Activated CD8-positive, alpha-beta T cell treated with anti-CD3 and anti-CD28 coated beads, Interleukin-2, amount 10 ng/mL, durations not matched to agents 7 days and 5 days (primary cell): ENCODE measurements at regions not wholly inside any gene's neighbourhood (a gene's known extent, or its start where the extent isn't known, plus 50 kb on each side); places are given as distances from the start of the nearest gene placed in this dataset.
"Not testable (repeated sequence)": the region's sequence is repeated elsewhere in the genome, so short reads cannot be mapped to it uniquely, and the experiment has no call there.

Experiments
- ATAC-seq: fragments of 150-1000 bp; cut with Tn5 transposase; one replicate; pipeline ENCODE4 v1.10.0; 2021; ENCODE audit warnings: moderate library complexity
- CTCF ChIA-PET: fragments of 350-600 bp; sonication (Branson Sonifier 250); formaldehyde crosslinking; loops from one replicate; lab custom pipeline; 2021; ENCODE audit warnings: antibody characterized with exemption; lab: Charles Lee
- POLR2A ChIA-PET: fragments of 350-600 bp; sonication (Branson Sonifier 250); formaldehyde crosslinking; loops from one replicate; lab custom pipeline; 2021; ENCODE audit warnings: antibody characterized with exemption; lab: Charles Lee
- DNase-seq: peaks from one replicate; pipeline ENCODE4 v3.0.0-alpha.2; 2020
- H3K27ac Mint-ChIP-seq: one replicate; pipeline ENCODE4 v1.8.0; 2021; ENCODE audit warnings: mild to moderate bottlenecking, mixed read lengths
- H3K27me3 Mint-ChIP-seq: one replicate; pipeline ENCODE4 v1.8.0; 2021; ENCODE audit warnings: low read depth, mixed read lengths
- H3K36me3 Mint-ChIP-seq: one replicate; pipeline ENCODE4 v1.8.0; 2021; ENCODE audit warnings: low read depth, mixed read lengths
- H3K4me1 Mint-ChIP-seq: one replicate; pipeline ENCODE4 v1.8.0; 2021; ENCODE audit warnings: low read depth, mixed read lengths
- H3K4me3 Mint-ChIP-seq: one replicate; pipeline ENCODE4 v1.8.0; 2021; ENCODE audit warnings: mild to moderate bottlenecking, mixed read lengths
- H3K9me3 Mint-ChIP-seq: one replicate; pipeline ENCODE4 v1.8.0; 2022; ENCODE audit warnings: mixed read lengths; ENCODE audit not compliant: insufficient read depth

DNA sequence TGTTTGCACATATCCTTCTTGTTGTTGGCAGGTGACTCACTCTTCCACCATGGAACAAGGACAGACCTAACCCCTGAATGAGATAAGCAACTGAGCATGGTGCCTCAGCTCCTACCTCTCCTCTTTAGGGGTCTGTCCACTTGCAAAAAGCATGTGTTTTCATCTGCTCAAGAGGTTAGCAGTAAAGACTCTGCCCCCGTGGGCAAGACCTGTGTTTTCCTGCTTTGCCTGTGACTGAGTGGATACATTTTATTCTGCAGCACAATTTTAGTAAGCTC, 111.0 kb upstream of the LIFR start:
- POLR2A ChIA-PET: no interaction called here
- Mint-ChIP-seq H3K4me3 (no peak overlapping the region), H3K27me3 (peaks cover 5% of the 10 kb centered on the region), H3K4me1 (no peaks in the 10 kb centered on the region), H3K9me3 (no peaks in the 10 kb centered on the region), H3K27ac (no peak overlapping the region), H3K36me3 (no peaks in the 10 kb centered on the region)
- no peak for DNase-seq
- ATAC-seq: no peak
- CTCF ChIA-PET: interaction anchor here (1.4 kb wide), 1 partner anchor 226 kb away, joined by 7 read pairs; no protein-coding TSS in a partner anchor

DNA sequence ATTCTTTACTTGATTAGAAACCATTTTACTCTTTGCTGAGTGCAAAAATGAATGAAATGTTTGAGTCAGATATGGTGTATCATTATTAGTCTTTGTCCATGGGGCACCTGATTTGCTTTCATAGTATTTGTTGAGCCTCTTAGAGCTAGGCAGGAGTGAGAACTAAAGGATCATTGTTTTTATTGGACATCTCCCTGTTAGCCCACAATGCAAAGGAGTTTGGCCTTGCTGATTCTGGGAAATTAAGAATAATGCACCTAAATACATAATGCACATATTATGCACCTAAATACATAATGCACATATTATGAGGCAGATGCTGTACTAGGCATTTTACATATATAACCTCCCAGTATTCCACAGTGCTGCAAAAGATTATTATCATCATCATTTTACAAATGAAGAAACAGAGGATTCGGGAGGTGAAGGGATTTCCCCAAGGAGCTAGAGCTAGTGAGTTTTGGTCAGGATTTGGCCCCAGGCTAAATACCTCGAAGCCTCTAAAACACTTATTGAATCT, 113.0 kb upstream of the LIFR start:
- ATAC-seq (no peak), DNase-seq (no peak)
- peaks cover 3% of the 10 kb centered on the region for H3K27me3 Mint-ChIP-seq
- no peaks in the 10 kb centered on the region for H3K9me3 Mint-ChIP-seq
- ChIA-PET CTCF (no interaction called here), POLR2A (no interaction called here)
- H3K36me3 Mint-ChIP-seq: no peaks in the 10 kb centered on the region
- H3K4me3 Mint-ChIP-seq: no peak overlapping the region
- no peak overlapping the region for H3K27ac Mint-ChIP-seq
- H3K4me1 Mint-ChIP-seq: no peaks in the 10 kb centered on the region

DNA sequence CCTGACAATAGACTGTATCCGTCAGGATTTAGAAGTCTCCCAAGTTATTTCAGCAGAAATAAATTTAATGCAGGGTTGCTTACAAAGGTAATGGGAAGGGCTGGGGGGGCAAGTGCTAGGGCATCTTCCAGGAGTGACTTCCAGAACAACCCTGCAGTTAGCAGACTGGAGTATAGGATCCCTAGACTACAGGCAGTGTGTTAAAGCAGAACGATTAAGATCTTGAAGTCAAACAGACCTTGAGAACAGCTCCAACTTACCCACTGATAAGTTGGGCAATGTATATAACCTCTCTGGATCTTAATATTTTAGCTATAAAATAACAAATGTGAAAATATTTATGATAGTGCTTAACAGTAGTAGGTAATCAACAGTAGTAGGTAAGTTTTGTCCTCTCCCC, 113.6 kb upstream of the LIFR start:
- CTCF ChIA-PET: no interaction called here
- H3K9me3 Mint-ChIP-seq: no peaks in the 10 kb centered on the region
- POLR2A ChIA-PET: no interaction called here
- H3K36me3 Mint-ChIP-seq: no peaks in the 10 kb centered on the region
- no peak overlapping the region for H3K27ac Mint-ChIP-seq
- no peaks in the 10 kb centered on the region for H3K4me1 Mint-ChIP-seq
- ATAC-seq: no peak
- no peak for DNase-seq
- H3K4me3 Mint-ChIP-seq: no peak overlapping the region
- H3K27me3 Mint-ChIP-seq: peaks cover 3% of the 10 kb centered on the region

DNA sequence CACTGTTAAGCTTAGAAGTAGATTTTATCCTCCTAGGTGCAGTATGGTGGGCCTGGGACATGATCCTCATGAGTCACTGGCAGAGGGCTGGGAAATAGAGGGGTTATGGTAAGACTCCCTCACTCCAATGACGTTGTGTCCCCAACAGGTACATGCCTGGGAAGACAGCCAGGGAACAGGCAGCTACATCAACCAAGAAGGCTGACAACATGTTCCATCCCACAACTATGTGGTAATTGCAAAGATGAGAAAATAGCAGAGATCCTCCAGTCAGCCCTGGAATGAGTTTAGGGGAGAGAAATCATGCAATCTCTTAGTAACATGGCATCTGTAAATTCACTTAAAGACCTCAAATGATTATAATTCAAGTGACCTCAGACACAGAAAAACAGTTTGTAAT, 114.4 kb upstream of the LIFR start:
- no peaks in the 10 kb centered on the region for H3K9me3 Mint-ChIP-seq
- H3K36me3 Mint-ChIP-seq: no peaks in the 10 kb centered on the region
- CTCF ChIA-PET: no interaction called here
- POLR2A ChIA-PET: no interaction called here
- peaks cover 3% of the 10 kb centered on the region for H3K27me3 Mint-ChIP-seq
- no peak overlapping the region for H3K27ac Mint-ChIP-seq
- no peaks in the 10 kb centered on the region for H3K4me1 Mint-ChIP-seq
- H3K4me3 Mint-ChIP-seq: no peak overlapping the region
- ATAC-seq (no peak), DNase-seq (no peak)

DNA sequence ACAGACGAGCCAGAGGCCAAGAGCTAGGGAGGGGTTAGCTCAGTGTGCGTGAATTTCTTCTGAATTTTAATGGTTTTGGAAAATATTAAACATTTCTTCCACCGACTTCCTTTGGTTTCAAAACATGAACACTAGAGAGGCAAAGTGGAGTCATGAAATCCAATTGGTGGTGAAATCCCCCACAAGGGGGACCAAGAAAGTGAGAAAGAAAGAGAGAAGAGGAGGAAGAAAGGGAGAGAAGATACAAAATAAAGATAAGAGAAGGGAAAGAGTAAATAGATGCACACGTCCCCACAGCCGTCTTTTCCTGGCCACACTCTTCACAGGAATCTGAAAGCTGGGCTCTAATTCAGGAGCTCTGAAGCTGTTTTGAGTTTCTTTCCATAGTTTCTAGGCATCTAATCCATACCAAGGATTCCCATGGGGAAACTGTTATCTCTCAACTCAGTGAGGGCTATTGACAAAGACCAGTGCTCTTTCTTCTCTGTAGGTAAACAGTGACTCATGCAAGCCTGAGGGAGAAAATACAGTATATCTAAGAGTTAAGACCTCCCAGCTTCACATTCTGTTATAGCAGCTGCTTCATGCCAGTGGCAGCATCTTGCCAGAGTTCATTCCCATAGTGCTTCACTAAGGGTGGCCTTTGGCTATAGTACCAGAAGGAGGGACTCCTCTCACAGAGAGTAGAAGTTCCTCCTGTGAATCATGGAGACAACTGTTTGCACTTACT, 115.8 kb upstream of the LIFR start:
- no peak for DNase-seq
- POLR2A ChIA-PET: no interaction called here
- ATAC-seq: no peak
- Mint-ChIP-seq H3K36me3 (no peaks in the 10 kb centered on the region), H3K27ac (no peak overlapping the region), H3K27me3 (peaks cover 3% of the 10 kb centered on the region), H3K4me1 (no peaks in the 10 kb centered on the region), H3K9me3 (no peaks in the 10 kb centered on the region), H3K4me3 (no peak overlapping the region)
- CTCF ChIA-PET: interaction anchor here (0.9 kb wide), 1 partner anchor 230 kb away, joined by 3 read pairs; no protein-coding TSS in a partner anchor

DNA sequence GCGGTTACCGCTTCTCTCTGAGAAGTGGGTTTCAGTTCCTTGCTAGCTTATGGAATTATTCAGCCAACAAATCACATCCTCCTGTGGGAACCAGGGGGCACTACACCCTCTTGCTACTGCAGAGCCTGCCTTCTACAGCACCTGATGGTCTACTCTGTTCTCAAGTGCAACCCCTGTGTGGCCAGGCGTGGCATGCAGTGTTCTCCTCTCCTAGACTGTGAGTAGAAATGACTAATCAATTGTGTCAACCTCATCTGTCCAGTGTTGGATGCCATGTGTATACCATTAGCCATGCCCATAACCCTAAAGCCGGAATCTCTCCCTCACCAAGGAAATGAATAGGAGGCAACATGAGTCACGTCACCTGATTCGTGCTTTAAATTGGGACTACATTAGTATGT, 117.2 kb upstream of the LIFR start:
- Mint-ChIP-seq H3K27ac (no peak overlapping the region), H3K4me1 (no peaks in the 10 kb centered on the region), H3K4me3 (no peak overlapping the region), H3K36me3 (no peaks in the 10 kb centered on the region), H3K27me3 (peaks cover 3% of the 10 kb centered on the region), H3K9me3 (no peaks in the 10 kb centered on the region)
- CTCF ChIA-PET: interaction anchor here (1.2 kb wide), 1 partner anchor 232 kb away, joined by 4 read pairs; no protein-coding TSS in a partner anchor
- ATAC-seq (no peak), DNase-seq (no peak)
- POLR2A ChIA-PET: no interaction called here

DNA sequence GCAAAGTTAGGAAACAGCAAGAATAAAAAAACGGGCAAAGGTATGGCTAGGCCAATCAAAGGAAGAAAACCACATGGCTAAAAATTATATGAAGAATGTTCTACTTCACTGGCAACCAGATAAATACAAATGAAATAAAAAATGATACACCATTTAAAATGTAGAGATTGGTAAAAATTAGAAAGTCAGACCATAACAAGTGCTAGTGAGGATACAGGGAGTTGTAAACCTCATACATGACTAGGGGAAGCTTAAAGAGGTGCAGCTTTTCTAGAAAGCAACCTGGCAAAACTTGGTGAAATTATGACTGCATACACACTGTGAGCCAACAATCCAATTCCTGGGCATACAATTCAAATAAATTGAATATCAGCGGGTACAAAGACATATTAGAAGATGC, 119.0 kb upstream of the LIFR start:
- no peaks in the 10 kb centered on the region for H3K4me1 Mint-ChIP-seq
- POLR2A ChIA-PET: no interaction called here

DNA sequence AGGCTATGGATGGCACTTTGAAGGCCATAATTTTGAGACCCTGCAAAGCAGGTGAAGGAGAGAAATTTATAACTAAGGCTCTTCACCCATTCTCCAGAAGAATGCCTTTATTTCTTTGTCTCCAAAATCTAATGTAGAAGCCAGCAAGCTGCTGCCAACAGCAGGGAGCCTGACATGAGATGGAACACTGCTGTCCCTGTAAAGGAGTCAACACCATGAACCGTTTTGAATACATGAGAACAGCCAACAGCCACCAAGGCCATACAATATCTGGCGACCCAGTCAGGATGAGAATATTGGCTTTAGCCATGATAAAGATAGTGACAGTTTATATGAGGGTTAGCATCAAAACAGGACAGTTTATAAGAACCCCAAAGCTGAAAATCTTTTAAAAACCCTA, 121.2 kb upstream of the LIFR start:
- ATAC-seq (no peak), DNase-seq (no peak)
- ChIA-PET CTCF (no interaction called here), POLR2A (no interaction called here)
- Mint-ChIP-seq H3K27me3 (no peaks in the 10 kb centered on the region), H3K4me3 (no peak overlapping the region), H3K4me1 (no peaks in the 10 kb centered on the region), H3K27ac (no peak overlapping the region), H3K36me3 (no peaks in the 10 kb centered on the region), H3K9me3 (no peaks in the 10 kb centered on the region)

More for the DNA sequence above, 119.0 kb upstream of the LIFR start:
- H3K9me3 Mint-ChIP-seq: no peaks in the 10 kb centered on the region
- CTCF ChIA-PET: no interaction called here
- no peaks in the 10 kb centered on the region for H3K27me3 Mint-ChIP-seq
- ATAC-seq (no peak), DNase-seq (no peak)
- H3K4me3 Mint-ChIP-seq: no peak overlapping the region
- no peak overlapping the region for H3K27ac Mint-ChIP-seq
- H3K36me3 Mint-ChIP-seq: no peaks in the 10 kb centered on the region

DNA sequence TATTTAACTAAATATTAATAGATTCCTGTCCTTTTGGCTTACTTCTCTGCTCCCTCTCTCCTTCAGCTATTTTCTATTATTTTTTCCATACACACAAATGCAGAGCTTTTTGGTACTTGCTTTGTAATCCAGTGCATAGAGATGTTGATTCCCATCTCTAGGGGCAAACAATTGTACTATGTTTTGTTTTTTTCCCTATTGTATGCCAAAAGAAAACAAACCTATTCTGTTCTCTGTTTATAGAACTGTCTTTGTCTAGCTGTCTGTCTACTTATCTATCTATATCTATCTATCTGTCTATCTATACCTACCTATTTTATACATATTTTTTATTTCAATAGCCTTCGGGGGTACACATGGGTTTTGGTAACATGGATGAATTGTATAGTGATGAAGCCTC, 121.6 kb upstream of the LIFR start:
- DNase-seq (no peak), ATAC-seq (no peak)
- Mint-ChIP-seq H3K4me3 (no peak overlapping the region), H3K27me3 (no peaks in the 10 kb centered on the region), H3K4me1 (no peaks in the 10 kb centered on the region), H3K9me3 (no peaks in the 10 kb centered on the region), H3K36me3 (no peaks in the 10 kb centered on the region), H3K27ac (no peak overlapping the region)
- ChIA-PET POLR2A (no interaction called here), CTCF (no interaction called here)

DNA sequence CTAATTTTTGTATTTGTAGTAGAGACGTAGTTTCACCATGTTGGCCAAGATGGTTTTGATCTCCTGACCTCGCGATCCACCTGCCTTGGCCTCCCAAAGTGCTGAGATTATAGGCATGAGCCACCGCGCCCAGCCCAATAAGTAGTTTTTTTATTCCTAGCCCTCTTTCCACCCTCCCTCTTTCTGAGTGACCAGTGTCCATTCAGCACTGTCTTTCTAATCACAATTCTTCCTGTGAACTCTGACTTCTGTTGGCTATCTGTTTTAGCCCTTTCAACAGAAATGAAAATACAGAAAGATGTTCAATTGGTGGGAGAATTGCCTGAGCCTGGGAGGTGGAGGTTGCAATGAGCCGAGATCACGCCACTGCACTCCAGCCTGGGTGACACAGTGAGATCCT, 122.3 kb upstream of the LIFR start:
- H3K4me3 Mint-ChIP-seq, H3K27ac Mint-ChIP-seq, H3K36me3 Mint-ChIP-seq, POLR2A ChIA-PET, CTCF ChIA-PET, H3K9me3 Mint-ChIP-seq, ATAC-seq, DNase-seq, H3K4me1 Mint-ChIP-seq, H3K27me3 Mint-ChIP-seq: not testable (repeated sequence)

DNA sequence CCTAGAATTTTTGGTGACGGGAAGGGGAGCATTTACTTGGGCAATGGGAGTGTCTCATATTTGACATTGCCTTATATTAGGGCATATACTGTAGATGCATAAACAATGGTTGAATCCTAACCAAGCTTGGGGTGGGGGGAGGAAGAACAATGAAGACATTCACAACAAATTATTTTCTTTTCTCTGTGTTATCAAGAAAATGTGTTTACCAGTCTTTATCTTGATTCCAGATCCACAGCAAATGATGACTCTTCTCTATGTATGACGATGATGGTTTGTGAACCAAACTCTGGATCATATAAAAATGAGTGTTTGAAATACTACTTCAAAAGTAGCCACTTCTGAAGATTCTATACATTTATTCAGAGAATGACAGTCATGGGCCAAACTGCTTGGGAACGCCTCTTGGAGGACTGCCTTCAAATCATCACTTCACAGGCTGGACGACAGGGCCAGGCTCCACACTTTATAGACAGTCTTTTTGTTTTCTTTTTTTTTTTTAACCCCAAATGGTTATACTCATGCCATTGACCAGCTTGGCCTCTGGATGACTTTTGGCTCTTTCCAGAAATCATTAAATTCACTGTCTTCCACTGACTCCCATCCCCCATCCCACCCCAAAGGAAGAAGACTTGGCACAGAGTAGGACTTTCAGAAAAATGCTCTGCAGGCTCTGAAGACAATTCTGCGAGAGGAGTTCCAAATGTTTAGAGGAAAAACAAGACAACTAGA, 123.8 kb upstream of the LIFR start:
- Mint-ChIP-seq H3K9me3 (no peaks in the 10 kb centered on the region), H3K27ac (no peak overlapping the region), H3K27me3 (no peaks in the 10 kb centered on the region), H3K4me1 (no peaks in the 10 kb centered on the region), H3K36me3 (no peaks in the 10 kb centered on the region), H3K4me3 (no peak overlapping the region)
- CTCF ChIA-PET: no interaction called here
- DNase-seq (no peak), ATAC-seq (no peak)
- POLR2A ChIA-PET: no interaction called here

DNA sequence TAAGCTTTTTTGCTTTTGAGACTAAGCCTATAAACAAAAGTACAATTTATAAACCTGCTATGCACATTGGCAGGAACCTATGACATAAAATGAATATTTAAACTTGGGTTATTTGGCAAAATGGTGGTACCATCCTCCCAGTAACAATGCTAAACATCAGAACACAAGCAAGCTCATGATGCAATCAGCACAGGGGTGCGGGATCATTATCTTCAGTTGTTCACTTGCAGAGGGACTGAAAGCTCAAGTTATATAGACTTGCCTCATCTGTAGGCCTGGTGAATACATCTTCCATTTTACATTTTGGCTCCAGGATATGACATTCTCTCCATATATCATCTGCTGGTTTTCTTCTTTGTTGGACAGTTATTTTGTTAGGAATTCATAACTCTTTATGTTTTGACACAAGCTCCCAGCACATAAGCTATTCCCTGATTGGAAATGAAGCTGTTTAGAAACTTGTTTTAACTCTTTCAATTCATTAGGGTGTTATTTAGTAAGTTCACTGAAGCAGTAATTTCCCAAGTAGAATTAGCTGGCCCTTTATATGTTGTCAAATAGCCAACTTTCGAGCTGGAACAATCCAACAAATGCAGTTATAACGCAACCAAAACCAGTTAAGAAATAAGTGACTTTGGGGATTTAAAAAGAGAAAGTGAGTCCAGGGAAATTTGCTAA, 124.7 kb upstream of the LIFR start:
- no peak for ATAC-seq
- DNase-seq: no peak
- ChIA-PET CTCF (no interaction called here), POLR2A (no interaction called here)
- Mint-ChIP-seq H3K4me1 (no peaks in the 10 kb centered on the region), H3K36me3 (no peaks in the 10 kb centered on the region), H3K9me3 (no peaks in the 10 kb centered on the region), H3K4me3 (no peak overlapping the region), H3K27ac (no peak overlapping the region), H3K27me3 (no peaks in the 10 kb centered on the region)
